Activated CD8-positive, alpha-beta memory T cell treated with anti-CD3 and anti-CD28 coated beads for 48 hours (primary cell): ENCODE measurements at regions not wholly inside any gene's neighbourhood (a gene's known extent, or its start where the extent isn't known, plus 50 kb on each side); places are given as distances from the start of the nearest gene placed in this dataset.

ENCODE experiments used
- DNase-seq, 3 experiments: peaks; one replicate each; pipeline ENCODE4 v3.0.0-alpha.2; 2020; ENCODE audit warnings: low read depth in 2 of 3, low spot score in 2 of 3

- no peak for DNase-seq
Measured at GRCh38 chr12:58819985-58820384, 100.3 kb downstream of the LRIG3 start.
